ENCODE measurements at regions not wholly inside any gene's neighbourhood (a gene's known extent, or its start where the extent isn't known, plus 50 kb on each side); places are given as distances from the start of the nearest gene placed in this dataset.
"Not testable (repeated sequence)": the region's sequence is repeated elsewhere in the genome, so short reads cannot be mapped to it uniquely, and the experiment has no call there.

- DNase-seq: no peak
- H3K27ac ChIP-seq: no peak overlapping the region
- no peaks in the 10 kb centered on the region for H3K4me1 ChIP-seq (replicated peaks in 1 of 2)
- no peak overlapping the region for H3K4me3 ChIP-seq
- H3K9me3 ChIP-seq (replicated peaks in 1 of 3): no peaks in the 10 kb centered on the region
- 79 to 88% (median 86%) methylated on average over 1 of the region's 1 CpG for WGBS, 4 donors
- intact Hi-C loops (cut with DNase I): no loop called here
- no peaks in the 10 kb centered on the region for H3K36me3 ChIP-seq (replicated peaks in 1 of 2)
- no peak for TF ChIP-seq POLR2A (IDR thresholded peaks at IDR 0.05)
- TF ChIP-seq, protein P1, sequence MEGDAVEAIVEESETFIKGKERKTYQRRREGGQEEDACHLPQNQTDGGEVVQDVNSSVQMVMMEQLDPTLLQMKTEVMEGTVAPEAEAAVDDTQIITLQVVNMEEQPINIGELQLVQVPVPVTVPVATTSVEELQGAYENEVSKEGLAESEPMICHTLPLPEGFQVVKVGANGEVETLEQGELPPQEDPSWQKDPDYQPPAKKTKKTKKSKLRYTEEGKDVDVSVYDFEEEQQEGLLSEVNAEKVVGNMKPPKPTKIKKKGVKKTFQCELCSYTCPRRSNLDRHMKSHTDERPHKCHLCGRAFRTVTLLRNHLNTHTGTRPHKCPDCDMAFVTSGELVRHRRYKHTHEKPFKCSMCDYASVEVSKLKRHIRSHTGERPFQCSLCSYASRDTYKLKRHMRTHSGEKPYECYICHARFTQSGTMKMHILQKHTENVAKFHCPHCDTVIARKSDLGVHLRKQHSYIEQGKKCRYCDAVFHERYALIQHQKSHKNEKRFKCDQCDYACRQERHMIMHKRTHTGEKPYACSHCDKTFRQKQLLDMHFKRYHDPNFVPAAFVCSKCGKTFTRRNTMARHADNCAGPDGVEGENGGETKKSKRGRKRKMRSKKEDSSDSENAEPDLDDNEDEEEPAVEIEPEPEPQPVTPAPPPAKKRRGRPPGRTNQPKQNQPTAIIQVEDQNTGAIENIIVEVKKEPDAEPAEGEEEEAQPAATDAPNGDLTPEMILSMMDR (IDR thresholded peaks at IDR 0.05): no peak
- no peaks in the 10 kb centered on the region for H3K27me3 ChIP-seq
These were observed 109.5 kb downstream of the MZT1 start for GRCh38 chr13:72617951-72618350.

DNA sequence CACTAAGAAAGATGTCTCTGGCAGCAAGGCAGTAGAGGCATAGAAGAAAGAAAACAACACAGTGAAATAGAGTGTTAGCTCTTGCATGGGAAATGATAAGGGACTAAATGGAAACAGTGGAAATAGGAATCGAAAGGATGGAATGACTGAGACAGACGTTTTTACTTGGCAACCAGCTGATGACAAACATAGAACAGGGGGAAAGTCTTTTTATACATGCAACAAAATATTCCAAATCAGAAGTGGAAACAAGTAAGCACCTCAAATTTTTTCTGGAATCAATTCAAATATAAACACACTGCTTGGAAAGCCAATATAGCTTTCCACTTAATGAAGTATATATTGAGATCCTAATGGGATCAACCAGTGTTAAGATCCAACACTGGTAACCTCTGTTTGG lies 110.2 kb downstream of the MZT1 start:
- no peaks in the 10 kb centered on the region for H3K4me1 ChIP-seq (replicated peaks in 1 of 2)
- H3K27ac ChIP-seq: no peak overlapping the region
- H3K9me3 ChIP-seq (replicated peaks in 1 of 3): no peaks in the 10 kb centered on the region
- intact Hi-C loops (cut with DNase I): no loop called here
- WGBS, 4 donors: 61 to 66% (median 64%) methylated on average over 2 of the region's 2 CpGs
- no peak for TF ChIP-seq POLR2A (IDR thresholded peaks at IDR 0.05)
- TF ChIP-seq, protein P1 (IDR thresholded peaks at IDR 0.05): no peak
- H3K36me3 ChIP-seq (replicated peaks in 1 of 2): no peaks in the 10 kb centered on the region
- H3K27me3 ChIP-seq: no peaks in the 10 kb centered on the region
- H3K4me3 ChIP-seq: no peak overlapping the region
- no peak for DNase-seq

DNA sequence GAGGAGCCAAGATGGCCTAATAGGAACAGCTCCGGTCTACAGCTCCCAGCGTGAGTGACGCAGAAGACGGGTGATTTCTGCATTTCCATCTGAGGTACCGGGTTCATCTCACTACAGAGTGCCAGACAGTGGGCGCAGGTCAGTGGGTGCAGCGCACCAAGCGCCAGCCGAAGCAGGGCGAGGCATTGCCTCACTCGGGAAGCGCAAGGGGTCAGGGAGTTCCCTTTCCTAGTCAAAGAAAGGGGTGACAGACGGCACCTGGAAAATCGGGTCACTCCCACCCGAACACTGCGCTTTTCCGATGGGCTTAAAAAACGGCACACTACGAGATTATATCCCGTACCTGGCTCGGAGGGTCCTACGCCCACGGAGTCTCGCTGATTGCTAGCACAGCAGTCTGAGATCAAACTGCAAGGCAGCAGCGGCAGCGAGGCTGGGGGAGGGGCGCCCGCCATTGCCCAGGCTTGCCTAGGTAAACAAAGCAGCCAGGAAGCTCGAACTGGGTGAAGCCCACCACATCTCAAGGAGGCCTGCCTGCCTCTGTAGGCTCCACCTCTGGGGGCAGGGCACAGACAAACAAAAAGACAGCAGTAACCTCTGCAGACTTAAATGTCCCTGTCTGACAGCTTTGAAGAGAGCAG lies 117.1 kb downstream of the MZT1 start:
- H3K4me3 ChIP-seq; H3K36me3 ChIP-seq (replicated peaks in 1 of 2); DNase-seq; H3K9me3 ChIP-seq (replicated peaks in 1 of 3); H3K27ac ChIP-seq; intact Hi-C loops (cut with DNase I); H3K27me3 ChIP-seq; H3K4me1 ChIP-seq (replicated peaks in 1 of 2): not testable (repeated sequence)
- WGBS, 4 donors: 89 to 96% (median 95%) methylated on average over 16 to 29 of the region's 29 CpGs

GRCh38 chr13:72599178-72599743 lies 128.2 kb downstream of the MZT1 start:
- no peak for DNase-seq
- 67 to 99% (median 77%) methylated on average over 3 of the region's 3 CpGs for WGBS, 4 donors
- no peak for TF ChIP-seq POLR2A (IDR thresholded peaks at IDR 0.05)
- TF ChIP-seq, protein P1 (IDR thresholded peaks at IDR 0.05): no peak
- intact Hi-C loops (cut with DNase I): no loop called here
- Histone ChIP-seq H3K36me3 (replicated peaks in 1 of 2) (no peaks in the 10 kb centered on the region), H3K27me3 (no peaks in the 10 kb centered on the region), H3K4me1 (replicated peaks in 1 of 2) (no peaks in the 10 kb centered on the region), H3K27ac (no peak overlapping the region), H3K9me3 (replicated peaks in 1 of 3) (peaks cover 0 to 6% (median 0%) of the 10 kb centered on the region in 3 donors), H3K4me3 (no peak overlapping the region)

All from adrenal gland (tissue), 9 donors.